Caki2 (cell line): ENCODE measurements at regions not wholly inside any gene's neighbourhood (a gene's known extent, or its start where the extent isn't known, plus 50 kb on each side); places are given as distances from the start of the nearest gene placed in this dataset.

Source experiments
- DNase-seq: peaks from one replicate; pipeline ENCODE4 v3.0.0-alpha.2; 2015; ENCODE audit warnings: low read depth
- in situ Hi-C: cut with HindIII; loops from 2 replicates; pipeline ENCODE4 v1.10.0; 2016; ENCODE audit warnings: low sequenced_read_pairs, low pct_unique_long_range_greater_than_20kb, mixed read lengths

GRCh38 chr9:87249029-87249428, 248.6 kb upstream of the DAPK1 start:
- in situ Hi-C loops: no loop called here
- no peak for DNase-seq

GRCh38 chr9:87250205-87250604, 247.5 kb upstream of the DAPK1 start:
- in situ Hi-C loops: no loop called here
- no peak for DNase-seq

- in situ Hi-C loops: no loop called here
Measured at GRCh38 chr9:87255431-87256155, 242.1 kb upstream of the DAPK1 start.

GRCh38 chr9:87256973-87257372, 240.7 kb upstream of the DAPK1 start:
- in situ Hi-C loops: no loop called here
- DNase-seq: no peak

More at GRCh38 chr9:87255431-87256155, 242.1 kb upstream of the DAPK1 start:
- DNase-seq: no peak

- DNase-seq: no peak
- in situ Hi-C loops: no loop called here
Measured at GRCh38 chr9:87259543-87260518, 237.8 kb upstream of the DAPK1 start.

GRCh38 chr9:87263291-87263690, 234.4 kb upstream of the DAPK1 start:
- in situ Hi-C loops: no loop called here
- DNase-seq: no peak

GRCh38 chr9:87266697-87267096, 231.0 kb upstream of the DAPK1 start:
- DNase-seq: no peak
- in situ Hi-C loops: no loop called here

- DNase-seq: no peak
- in situ Hi-C loops: no loop called here
Measured at GRCh38 chr9:87267251-87268070, 230.2 kb upstream of the DAPK1 start.

- in situ Hi-C loops: no loop called here
- DNase-seq: no peak
Measured at GRCh38 chr9:87269296-87270176, 228.1 kb upstream of the DAPK1 start.

GRCh38 chr9:87270221-87270847, 227.3 kb upstream of the DAPK1 start:
- in situ Hi-C loops: no loop called here
- peak; percentile 81 for DNase-seq

- no peak for DNase-seq
- in situ Hi-C loops: no loop called here
Measured at GRCh38 chr9:87270848-87271234, 226.8 kb upstream of the DAPK1 start.

GRCh38 chr9:87271696-87272477, 225.8 kb upstream of the DAPK1 start:
- in situ Hi-C loops: no loop called here
- DNase-seq: no peak

- in situ Hi-C loops: no loop called here
Measured at GRCh38 chr9:87275047-87275725, 222.5 kb upstream of the DAPK1 start.

GRCh38 chr9:87276327-87276841, 221.3 kb upstream of the DAPK1 start:
- DNase-seq: no peak
- in situ Hi-C loops: no loop called here

More at GRCh38 chr9:87275047-87275725, 222.5 kb upstream of the DAPK1 start:
- DNase-seq: no peak

- no peak for DNase-seq
- in situ Hi-C loops: no loop called here
Measured at GRCh38 chr9:87276851-87277261, 220.8 kb upstream of the DAPK1 start.

- in situ Hi-C loops: no loop called here
- no peak for DNase-seq
Measured at GRCh38 chr9:87277346-87277745, 220.3 kb upstream of the DAPK1 start.
